ENCODE measurements at regions not wholly inside any gene's neighbourhood (a gene's known extent, or its start where the extent isn't known, plus 50 kb on each side); places are given as distances from the start of the nearest gene placed in this dataset.
A peak's percentile ranks its signal among the peaks of the same experiment; 100 is the strongest.

GRCh38 chr5:77873239-77873638 lies 97.1 kb upstream of the TBCA start:
- Histone ChIP-seq H2AFZ (ENCODE audit: low read depth, low read length) (no peak overlapping the region), H3K4me1 (replicated peaks in 1 of 2; ENCODE audit: control insufficient read depth in 2 of 2, insufficient read depth in 2 of 2, low read length in 2 of 2) (peaks cover 0 to 3% of the 10 kb centered on the region in 2 experiments; a peak in 1 of 5 replicates), H4K20me1 (replicated peaks; ENCODE audit: control insufficient read depth, insufficient read depth, low read length) (no peaks in the 10 kb centered on the region), H3K9me3 (replicated peaks; ENCODE audit: control insufficient read depth, insufficient read depth, low read depth, low read length) (no peaks in the 10 kb centered on the region), H3K27ac (ENCODE audit: extremely low read depth, low read depth, low read length) (no peak overlapping the region), H3K9me1 (ENCODE audit: control insufficient read depth, insufficient read depth, low read length) (no peaks in the 10 kb centered on the region), H3K36me3 (ENCODE audit: control insufficient read depth, insufficient read depth, low read length) (no peaks in the 10 kb centered on the region), H3K27me3 (ENCODE audit: control insufficient read depth in 2 of 2, insufficient read depth in 2 of 2, low read length in 2 of 2) (peaks cover 13 to 24% of the 10 kb centered on the region in 2 experiments), H3K4me3 (no peak overlapping the region), H3K79me2 (ENCODE audit: control insufficient read depth, insufficient read depth, low read length) (no peaks in the 10 kb centered on the region), H3K9ac (ENCODE audit: insufficient read depth in 1 of 2, low read depth in 2 of 2, low read length in 2 of 2) (no peak overlapping the region), H3K4me2 (ENCODE audit: insufficient read depth, low read length) (no peak overlapping the region)
- DNase-seq (ENCODE audit: extremely low read depth in 1 of 4, low spot score in 3 of 4) (no peak), FAIRE-seq (no peak), ATAC-seq (no peak)
- TF ChIP-seq ZNF512 (tag; IDR thresholded peaks at IDR 0.05) = peak; percentile 84
- TF ChIP-seq THRB (CRISPR knock-in tag; conservative IDR thresholded peaks at IDR 0.05) = 0 out of 2 replicates have a peak, but pooled peaks have one; percentile 22
- no peak for TF ChIP-seq GATAD2A (IDR thresholded peaks at IDR 0.05)
- 0 out of 2 replicates have a peak, but pooled peaks have one; percentile 15 for TF ChIP-seq HBP1 (CRISPR knock-in tag; IDR thresholded peaks at IDR 0.05)
- ChIA-PET CTCF (ENCODE audit: low intra/inter-chr PET ratio) (no interaction called here), POLR2A (no interaction called here)
- in situ Hi-C loops (cut with MboI) = no loop called here
- intact Hi-C loops (cut with micrococcal nuclease) = loop anchor here (10.0 kb wide), 1 partner anchor 392 kb away; no protein-coding TSS in a partner anchor
- no TSS peak for BruUV-seq (replicated peaks)
